GM18861 (cell line): ENCODE measurements at regions not wholly inside any gene's neighbourhood (a gene's known extent, or its start where the extent isn't known, plus 50 kb on each side); places are given as distances from the start of the nearest gene placed in this dataset.

ENCODE experiments used
- ATAC-seq: cut with Tn5 transposase; IDR thresholded peaks from one replicate; pipeline ENCODE4 v1.9.1; 2021; ENCODE audit not compliant: unreplicated experiment

- no peak for ATAC-seq
These were observed 496.4 kb upstream of the LRRC4C start for GRCh38 chr11:41955635-41956400.

GRCh38 chr11:41963406-41963805 lies 504.0 kb upstream of the LRRC4C start:
- ATAC-seq, result no peak

- ATAC-seq, result no peak
These were observed 511.2 kb upstream of the LRRC4C start for GRCh38 chr11:41970681-41971080.

- no peak for ATAC-seq
These were observed 512.1 kb upstream of the LRRC4C start for GRCh38 chr11:41971592-41971991.

- no peak for ATAC-seq
These were observed 519.5 kb upstream of the LRRC4C start for GRCh38 chr11:41978945-41979344.

GRCh38 chr11:41980741-41981140 lies 521.3 kb upstream of the LRRC4C start:
- ATAC-seq, result no peak

GRCh38 chr11:41982276-41982675 lies 522.8 kb upstream of the LRRC4C start:
- no peak for ATAC-seq

- no peak for ATAC-seq
These were observed 523.5 kb upstream of the LRRC4C start for GRCh38 chr11:41982975-41983374.

- no peak for ATAC-seq
These were observed 524.0 kb upstream of the LRRC4C start for GRCh38 chr11:41983475-41983874.

- ATAC-seq, result no peak
These were observed 524.6 kb upstream of the LRRC4C start for GRCh38 chr11:41984023-41984422.

- no peak for ATAC-seq
These were observed 526.3 kb upstream of the LRRC4C start for GRCh38 chr11:41985799-41986198.

- ATAC-seq, result no peak
These were observed 529.6 kb upstream of the LRRC4C start for GRCh38 chr11:41988951-41989572.

- no peak for ATAC-seq
These were observed 530.5 kb upstream of the LRRC4C start for GRCh38 chr11:41989823-41990380.

GRCh38 chr11:41996533-41996932 lies 537.1 kb upstream of the LRRC4C start:
- no peak for ATAC-seq

- no peak for ATAC-seq
These were observed 538.5 kb upstream of the LRRC4C start for GRCh38 chr11:41997844-41998401.

GRCh38 chr11:41999066-41999465 lies 539.6 kb upstream of the LRRC4C start:
- ATAC-seq, result no peak

GRCh38 chr11:42003801-42004200 lies 544.3 kb upstream of the LRRC4C start:
- ATAC-seq, result no peak

- no peak for ATAC-seq
These were observed 547.3 kb upstream of the LRRC4C start for GRCh38 chr11:42006766-42007165.

- ATAC-seq, result no peak
These were observed 552.8 kb upstream of the LRRC4C start for GRCh38 chr11:42012271-42012670.

- ATAC-seq, result no peak
These were observed 554.3 kb upstream of the LRRC4C start for GRCh38 chr11:42013656-42014201.

GRCh38 chr11:42021911-42022310 lies 562.5 kb upstream of the LRRC4C start:
- ATAC-seq, result no peak

- ATAC-seq, result no peak
These were observed 563.8 kb upstream of the LRRC4C start for GRCh38 chr11:42023267-42023666.
